Heart left ventricle (tissue), 13 donors: ENCODE measurements at regions not wholly inside any gene's neighbourhood (a gene's known extent, or its start where the extent isn't known, plus 50 kb on each side); places are given as distances from the start of the nearest gene placed in this dataset.

Experiments
- POLR2A ChIP-seq, 2 donors: fragments of 450-650 bp; IDR thresholded peaks; one replicate each; pipeline ENCODE4 v1.6.1; 2017; ENCODE audit warnings: antibody characterized with exemption in 2 of 2, mild to moderate bottlenecking in 2 of 2, moderate library complexity in 2 of 2
- TF ChIP-seq, protein P1 (sequence below), 12 donors: fragments of 200-600 bp; sonication (generic) in 4 of 12; IDR thresholded peaks; one replicate each; pipeline versions ENCODE4 v1.5.0 to v1.8.0; 2018 to 2022; ENCODE audit warnings: antibody characterized with exemption in 12 of 12, mild to moderate bottlenecking in 5 of 12
- donor health status: ischemic (EF 13 %, LVEDD 7.1; RV severe dilation, severe dysfunction).
- donor health status: DM: no; HTN: yes; CAD: no.
- donor health status: DM: no; HTN: no; CAD: no.
- donor health status: ischemic (EF 25% LVEDD 6.9; RV normal size, moderate dysfunction).
- donor health status: ischemic (EF 25% LVEDD 5.7; RV mildly dilated, moderate dysfunction).
- donor health status: ischemic (EF 35%, LVEDD 5.7; RV mildly dilated, moderate dysfunction).
- donor health status: nonischemic (EF 11% LVEDD 7.7; RV severe dilation, severe dysfunction).
- donor health status: DM: yes; HTN: yes; CAD: no.
- donor health status: PGD.
- donor health status: ischemic (EF 29% LVEDD 5.4; RV normal size, mild dysfunction).
- donor health status: nonischemic (EF 23%, LVEDD 6.1; RV moderate dilation, normal function).

DNA sequence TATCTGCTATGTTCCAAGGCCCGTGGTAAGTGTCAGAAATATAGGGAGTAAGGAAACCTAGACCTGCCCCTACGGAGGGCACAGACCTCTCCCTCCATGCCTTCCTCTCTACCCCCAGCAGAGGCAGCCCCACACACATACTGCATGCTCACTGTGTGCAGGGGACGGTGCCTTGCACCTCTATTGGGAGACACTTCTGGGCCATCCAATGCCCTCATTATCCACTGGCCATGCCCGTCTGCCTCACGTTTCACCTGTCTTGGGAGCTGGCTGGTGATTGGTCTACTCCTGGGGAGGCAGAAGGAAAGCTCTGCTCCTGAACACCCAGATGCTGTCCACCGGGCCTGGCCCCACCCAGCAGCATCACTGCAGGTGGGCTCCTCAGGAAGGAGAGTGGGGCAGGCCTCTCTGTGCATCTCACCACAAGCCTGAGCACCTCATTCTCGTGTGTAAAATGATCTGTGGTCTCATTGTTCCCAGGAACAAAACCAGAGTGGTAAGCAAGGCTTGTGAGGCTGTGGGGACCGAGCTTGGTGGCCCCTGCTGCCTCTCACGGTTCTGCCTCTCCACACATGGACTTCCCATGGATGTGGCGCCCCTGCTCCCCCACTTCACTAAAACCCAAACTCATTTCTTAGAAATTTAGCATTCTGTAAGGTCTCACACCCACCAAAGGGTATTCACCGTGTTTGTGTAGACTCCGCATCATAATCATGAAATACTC lies 312.5 kb upstream of the HS6ST1 start:
- TF ChIP-seq, protein P1, sequence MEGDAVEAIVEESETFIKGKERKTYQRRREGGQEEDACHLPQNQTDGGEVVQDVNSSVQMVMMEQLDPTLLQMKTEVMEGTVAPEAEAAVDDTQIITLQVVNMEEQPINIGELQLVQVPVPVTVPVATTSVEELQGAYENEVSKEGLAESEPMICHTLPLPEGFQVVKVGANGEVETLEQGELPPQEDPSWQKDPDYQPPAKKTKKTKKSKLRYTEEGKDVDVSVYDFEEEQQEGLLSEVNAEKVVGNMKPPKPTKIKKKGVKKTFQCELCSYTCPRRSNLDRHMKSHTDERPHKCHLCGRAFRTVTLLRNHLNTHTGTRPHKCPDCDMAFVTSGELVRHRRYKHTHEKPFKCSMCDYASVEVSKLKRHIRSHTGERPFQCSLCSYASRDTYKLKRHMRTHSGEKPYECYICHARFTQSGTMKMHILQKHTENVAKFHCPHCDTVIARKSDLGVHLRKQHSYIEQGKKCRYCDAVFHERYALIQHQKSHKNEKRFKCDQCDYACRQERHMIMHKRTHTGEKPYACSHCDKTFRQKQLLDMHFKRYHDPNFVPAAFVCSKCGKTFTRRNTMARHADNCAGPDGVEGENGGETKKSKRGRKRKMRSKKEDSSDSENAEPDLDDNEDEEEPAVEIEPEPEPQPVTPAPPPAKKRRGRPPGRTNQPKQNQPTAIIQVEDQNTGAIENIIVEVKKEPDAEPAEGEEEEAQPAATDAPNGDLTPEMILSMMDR (IDR thresholded peaks at IDR 0.05) = no peak
- no peak for TF ChIP-seq POLR2A (IDR thresholded peaks at IDR 0.05)
